SW 1271 (cell line): ENCODE measurements at regions not wholly inside any gene's neighbourhood (a gene's known extent, or its start where the extent isn't known, plus 50 kb on each side); places are given as distances from the start of the nearest gene placed in this dataset.

ENCODE experiments used
- DNase-seq, 2 experiments: peaks; one replicate each; lab custom pipeline; 2025; lab: John Stamatoyannopoulos, UW

DNA sequence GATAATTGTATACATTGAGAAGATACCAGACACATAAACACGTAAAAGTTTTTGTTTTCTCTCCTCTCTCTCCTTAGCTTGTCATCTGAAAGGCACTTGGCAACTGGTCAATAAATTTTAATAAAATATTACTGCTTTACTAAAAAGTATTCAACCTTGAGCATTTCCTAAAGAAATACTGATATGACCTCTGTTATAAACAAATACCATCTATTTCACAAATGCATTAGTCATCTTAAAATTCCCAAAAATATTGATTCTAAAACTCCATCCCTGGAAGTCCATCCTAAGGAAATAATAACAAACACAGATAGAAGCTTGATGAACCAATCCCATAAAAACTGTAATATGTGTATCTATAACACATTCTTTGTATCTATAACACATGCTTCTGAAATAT lies 483.2 kb downstream of the TLR4 start:
- no peak for DNase-seq

DNA sequence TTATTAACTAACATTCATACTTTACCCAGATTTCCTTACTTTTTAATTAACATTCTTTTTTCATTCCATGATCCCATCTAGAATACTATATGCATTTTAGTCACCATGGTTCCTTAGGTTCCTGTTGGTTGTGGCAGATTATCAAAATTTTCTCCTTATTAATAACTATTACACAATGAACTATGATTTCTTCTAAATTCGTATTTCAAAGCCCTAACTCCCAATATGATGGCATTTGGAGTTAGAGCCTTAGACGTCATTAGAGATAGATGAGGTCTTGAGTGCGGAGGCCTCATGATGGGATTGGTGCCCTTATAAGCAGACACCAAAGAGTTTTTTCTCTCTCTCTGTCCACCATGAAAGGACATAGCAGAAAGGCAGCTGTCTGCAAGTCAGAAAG lies 485.4 kb downstream of the TLR4 start:
- no peak for DNase-seq

DNA sequence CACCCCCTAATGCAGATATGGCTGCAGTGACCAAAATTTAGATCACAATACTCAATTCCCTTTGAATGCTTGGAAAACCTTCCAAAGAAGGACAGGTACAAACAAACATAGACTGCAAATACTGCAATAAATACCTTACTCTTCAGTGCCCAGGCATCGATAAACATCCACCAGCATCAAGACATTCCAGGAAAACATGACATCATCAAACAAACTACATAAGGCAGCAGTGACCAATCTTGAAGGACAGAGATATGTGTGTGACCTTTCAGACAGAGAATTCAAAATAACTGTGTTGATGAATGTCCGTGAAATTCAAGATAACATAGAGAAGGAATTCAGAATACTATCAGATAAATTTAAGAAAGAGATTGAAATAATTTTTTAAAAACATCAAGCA lies 488.6 kb downstream of the TLR4 start:
- no peak for DNase-seq

DNA sequence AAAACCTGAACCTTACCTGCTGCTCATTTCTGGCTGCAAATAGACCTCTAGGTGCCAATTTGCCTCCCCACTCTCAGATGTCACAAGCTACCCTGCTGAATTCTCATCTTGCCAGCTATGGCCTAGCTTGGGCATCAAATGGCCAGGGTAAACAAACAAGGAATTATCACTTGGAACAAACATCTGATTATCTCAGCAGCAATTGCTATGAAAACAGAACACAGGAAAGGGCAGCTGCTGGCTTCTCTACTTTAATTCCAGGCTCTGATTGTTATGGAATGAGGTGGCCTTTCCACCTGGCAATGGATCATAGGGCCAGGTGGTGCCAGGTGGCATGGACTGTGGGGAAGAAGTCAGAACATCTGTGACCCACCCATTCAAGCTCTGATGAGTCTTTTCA lies 505.1 kb downstream of the TLR4 start:
- DNase-seq: no peak

DNA sequence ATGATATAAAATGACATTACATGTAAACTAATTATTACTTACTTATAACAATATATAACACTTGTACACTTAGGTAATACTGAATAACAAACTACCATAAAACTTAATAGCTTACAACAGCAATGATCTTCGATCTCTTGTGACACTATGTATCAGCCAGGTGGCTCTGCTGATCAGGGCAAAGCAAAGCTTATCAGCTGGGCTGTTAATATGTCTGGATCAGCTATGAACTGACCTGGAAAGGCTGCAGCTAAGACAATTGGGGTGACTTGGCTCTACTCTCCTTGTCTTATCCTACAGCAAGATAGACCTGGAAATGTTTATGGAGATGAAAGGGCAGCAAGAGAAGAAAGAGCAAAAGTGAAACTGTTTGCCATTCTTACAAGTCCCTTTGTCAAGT lies 511.3 kb downstream of the TLR4 start:
- DNase-seq: no peak

DNA sequence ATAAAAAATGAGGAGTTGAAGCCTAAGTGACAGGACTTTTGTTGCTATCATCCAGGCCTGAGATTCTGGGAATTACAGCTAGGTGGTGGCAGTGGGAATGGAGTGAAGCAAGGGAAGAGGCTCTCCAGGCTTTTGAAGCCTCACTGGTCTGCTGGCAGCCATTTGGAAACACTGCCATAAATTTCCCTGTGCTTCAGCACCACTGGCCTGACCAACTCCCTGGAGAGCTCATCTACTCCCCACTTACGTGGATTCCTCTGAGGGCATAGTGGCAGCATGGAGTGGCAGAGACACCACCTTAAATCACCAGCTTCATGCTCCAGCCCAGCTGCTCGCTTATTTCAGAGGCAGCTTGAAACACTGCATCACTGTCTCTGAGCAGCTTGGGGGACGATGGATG lies 518.2 kb downstream of the TLR4 start:
- DNase-seq: no peak

DNA sequence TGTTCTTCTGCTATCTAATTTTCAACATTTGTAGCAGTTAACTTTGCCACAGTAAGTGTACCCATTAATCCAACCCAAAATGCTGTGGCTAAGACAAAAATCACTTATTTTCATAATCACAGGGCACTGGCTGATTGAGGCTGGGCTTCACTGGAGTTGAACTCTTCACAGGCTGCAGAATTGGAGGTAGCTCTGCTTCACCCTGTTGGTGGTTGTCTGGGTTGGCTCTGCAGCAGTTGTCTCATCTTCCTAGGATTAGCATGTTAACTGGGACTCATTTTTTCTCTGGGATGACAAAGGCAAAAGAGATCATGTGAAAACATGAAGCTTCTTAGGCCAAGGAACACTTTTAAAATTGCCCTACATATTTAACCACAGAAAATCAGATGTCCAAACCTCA lies 518.9 kb downstream of the TLR4 start:
- DNase-seq: no peak

DNA sequence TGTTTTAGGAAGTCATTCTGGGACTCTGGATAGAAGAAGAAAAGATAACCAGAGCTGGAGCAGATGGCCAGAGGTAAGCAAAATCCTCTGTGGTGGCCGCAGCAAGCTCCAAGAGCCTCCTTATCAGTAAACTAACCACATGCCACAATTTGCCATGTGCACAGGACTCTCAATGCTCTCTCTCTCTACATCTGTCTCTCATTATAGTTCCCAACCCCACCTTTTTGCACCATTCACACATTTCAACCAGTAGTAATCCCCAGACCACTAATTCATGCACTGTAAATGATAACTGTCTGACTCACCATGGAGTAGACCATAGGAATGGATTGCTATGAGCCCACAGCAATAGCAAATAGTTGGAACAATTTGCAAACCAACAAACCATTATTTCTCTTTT lies 526.1 kb downstream of the TLR4 start:
- no peak for DNase-seq

DNA sequence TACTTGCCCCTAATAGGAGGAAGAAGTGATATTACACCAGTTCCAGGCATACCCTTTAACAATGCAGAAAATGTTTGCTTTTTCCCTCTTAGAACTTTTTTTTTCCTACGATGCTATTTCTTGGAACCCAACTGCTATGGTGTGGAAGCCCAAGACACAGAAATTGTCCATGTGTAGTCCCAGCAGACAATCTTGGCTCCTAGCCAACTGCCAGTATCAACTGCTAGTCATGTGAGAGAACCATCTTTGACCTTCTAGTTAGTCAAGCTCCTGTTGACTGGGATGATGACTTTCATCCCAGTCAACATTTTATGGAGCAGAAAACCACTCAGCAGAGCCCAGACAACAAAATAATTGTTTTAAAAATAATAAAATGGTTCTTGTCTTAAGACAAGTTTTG lies 532.4 kb downstream of the TLR4 start:
- no peak for DNase-seq

DNA sequence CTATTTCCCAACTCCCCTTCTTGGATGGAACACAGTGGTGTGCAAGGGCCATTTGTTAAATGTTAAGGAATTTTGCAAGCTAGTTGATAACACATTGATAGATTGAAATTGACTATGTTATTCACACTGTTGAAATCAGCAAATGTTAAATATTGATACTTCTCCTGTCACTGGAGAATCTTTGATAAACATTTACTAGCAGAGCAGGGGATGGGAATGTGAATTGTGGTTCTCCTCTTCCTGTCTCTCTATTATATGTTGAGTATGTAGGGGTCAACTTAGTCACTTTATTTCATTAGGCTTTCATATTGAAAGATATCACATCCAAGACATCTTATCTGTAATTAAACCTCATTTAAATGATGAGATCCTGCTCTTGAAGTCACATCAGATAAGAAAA lies 533.9 kb downstream of the TLR4 start:
- no peak for DNase-seq

DNA sequence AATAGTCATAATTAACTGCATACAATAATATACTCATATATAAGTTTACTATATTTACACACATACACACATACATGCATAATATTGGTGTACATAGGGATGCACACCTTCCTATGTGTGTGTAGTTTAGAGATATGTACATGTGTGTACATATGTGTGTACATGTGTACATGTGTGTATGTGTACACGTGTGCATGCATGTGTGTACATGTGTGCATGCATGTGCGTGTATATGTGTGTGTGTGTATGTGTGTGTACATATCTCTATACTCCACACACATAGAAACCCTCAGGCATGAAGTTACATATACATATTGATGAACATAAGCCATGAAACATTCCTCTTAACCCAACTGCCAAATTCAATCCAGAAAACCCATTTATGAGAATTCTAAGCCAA lies 547.8 kb downstream of the TLR4 start:
- no peak for DNase-seq

DNA sequence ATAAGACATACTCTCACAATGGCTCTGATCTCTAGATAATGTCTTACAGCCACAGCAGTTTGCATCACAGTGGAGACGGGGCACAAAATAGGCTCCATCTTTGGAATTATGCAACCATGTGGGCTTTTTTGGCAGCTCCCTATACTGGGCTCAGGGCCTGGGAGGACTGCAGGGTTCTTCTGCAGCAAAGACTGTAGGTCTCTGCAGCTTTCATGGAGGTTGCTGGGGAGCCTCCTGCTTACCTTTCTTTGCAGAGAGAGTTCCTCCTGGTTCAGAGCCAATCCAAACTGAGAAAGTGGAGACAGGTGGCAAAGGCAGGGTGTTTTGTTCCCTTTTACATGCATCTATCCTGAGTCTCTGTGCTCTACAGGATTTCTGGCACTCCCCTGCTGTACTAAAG lies 558.0 kb downstream of the TLR4 start:
- no peak for DNase-seq

DNA sequence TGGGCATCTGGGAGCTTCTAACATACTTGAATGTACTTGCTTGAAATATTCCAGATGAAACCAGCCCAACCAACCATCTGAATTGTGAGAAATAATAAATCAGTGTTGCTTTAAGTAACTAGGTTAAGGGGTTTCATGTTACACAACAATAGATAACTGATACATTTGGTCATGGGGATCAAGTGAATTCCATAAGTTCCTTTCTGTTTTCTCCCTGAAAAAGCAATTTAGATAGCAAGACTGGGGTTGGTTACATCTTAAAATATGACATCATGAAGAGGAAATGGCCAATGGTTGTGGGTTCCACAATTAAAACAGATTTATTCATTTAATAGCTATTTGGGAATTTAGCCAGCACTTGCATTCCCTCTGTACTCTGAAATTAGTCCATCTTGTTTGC lies 559.7 kb downstream of the TLR4 start:
- DNase-seq: no peak

DNA sequence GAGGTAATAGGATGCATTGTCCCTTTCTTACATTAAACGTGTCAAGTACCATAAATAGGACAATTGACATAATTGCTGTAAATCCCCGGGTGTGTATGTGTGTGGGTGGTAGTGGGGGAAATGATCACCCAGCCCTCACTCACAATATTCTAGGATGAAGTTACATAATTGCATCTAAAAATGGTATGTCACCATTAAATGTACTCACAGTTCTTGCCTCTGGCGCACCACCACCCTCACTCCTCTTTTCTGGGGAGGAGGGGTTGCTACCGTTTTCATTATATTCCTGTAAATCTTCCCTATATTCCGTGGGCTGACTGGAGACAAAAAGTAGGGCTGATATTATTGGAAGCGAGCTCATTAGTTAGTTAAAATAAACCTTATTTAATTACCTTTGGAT lies 563.8 kb downstream of the TLR4 start:
- DNase-seq: no peak

DNA sequence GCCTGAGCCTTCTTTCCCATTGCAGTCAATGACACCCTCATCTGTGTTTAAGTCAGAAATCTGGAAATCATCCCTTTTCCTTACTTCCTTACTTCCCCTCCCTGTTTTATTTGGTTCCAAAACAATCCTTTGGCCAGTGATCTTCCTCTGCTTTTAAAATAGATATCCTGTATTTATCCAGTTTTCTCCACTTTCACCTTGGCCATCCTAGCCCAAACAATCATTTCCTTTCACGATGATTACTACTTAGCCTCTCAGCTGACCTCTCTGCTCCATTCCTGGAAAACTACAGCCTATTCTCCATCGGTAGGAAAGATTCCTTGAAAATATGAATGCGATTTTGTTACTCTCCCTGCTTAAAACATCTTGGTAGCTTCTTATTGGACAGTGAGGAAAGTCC lies 565.4 kb downstream of the TLR4 start:
- DNase-seq: no peak

DNA sequence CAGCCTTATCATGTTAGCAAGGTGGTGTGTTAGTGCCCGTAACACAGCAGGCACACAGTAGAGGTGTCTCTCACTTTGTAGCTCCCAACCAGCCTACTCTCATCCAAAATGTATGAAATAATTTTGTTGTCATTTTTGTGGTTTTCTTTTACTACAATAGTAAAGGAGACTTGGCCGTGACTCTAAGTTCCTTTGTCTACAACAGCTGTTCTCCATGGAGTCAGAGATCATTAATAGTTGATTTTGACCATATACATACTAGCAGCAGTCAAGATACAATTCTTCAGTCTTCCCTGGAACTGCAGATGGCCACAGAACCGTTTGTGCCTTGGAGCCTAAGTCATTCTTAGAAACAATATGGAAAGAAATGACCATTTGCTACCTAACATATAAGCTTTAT lies 567.1 kb downstream of the TLR4 start:
- DNase-seq: no peak

DNA sequence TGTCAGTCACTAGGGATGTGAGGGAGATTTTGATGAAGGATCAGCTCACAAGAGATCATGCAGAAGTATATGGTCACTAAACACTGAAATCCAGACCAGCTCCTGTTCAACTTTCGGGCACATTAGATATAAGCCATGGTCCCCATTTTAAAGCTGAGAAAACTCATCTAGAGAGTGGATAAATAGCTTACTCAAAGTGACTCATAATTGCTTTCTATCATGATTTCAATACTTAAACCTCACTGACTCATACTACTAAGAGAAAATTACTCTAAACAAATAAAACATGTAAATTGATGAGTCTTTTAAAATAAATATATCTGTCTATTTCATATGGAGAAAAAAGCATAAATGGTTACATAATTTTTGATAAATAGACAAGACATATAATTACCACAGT lies 567.7 kb downstream of the TLR4 start:
- DNase-seq: no peak

DNA sequence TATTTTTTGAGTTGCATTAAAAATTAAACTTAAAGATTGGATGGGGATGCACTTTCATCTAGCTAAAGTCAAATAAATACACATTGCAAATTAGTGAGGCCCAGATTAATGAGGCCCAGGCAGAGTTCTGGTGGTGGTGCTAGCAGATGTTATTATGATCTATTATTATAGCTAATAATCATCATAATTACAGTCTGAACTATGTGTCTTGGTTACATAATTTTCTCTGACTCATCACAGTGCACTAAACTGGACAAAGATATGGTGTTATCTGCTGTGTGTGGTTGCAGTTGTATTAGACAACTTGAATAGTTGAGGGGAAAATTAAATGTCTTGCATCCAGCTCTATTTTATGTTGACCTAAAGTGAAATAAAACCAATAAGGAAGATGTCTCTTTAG lies 568.8 kb downstream of the TLR4 start:
- no peak for DNase-seq

DNA sequence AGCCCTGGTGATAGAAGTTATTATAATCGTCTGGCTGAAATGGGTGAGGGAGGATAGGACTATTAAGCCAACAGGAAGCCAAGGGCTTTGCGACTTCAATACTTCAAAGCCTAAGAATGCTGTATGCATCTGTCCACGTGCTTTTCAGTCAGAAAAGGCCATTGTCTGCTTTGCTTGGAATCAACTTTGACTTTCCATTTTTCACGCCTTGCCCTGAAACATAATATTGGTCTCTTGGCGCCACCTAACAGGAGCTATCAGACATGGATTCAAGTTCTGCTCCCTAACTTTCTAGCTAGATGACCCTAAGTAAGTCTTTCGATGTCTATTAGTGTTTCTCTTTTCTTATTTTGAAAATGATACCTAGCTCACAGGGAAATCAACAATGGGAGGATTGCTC lies 572.6 kb downstream of the TLR4 start:
- DNase-seq: no peak

DNA sequence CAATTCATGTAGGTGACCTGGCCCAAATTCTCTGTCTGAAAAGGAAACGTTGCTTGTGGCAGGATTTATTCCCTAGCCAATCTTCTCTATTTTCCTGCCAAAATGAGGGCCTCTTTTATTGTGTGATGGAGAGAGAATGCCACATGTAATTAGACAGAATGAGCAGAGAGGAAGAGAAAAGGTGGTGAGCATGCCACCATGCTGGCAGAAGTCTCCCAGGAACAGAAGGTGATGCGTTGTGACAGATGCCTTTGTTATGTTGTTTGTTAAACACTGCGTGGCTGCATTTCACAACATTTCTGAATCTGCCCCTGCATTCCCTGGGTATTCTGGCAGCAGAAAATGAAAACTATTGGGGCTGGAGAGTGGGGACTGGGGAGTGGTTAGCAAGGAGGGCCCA lies 577.6 kb downstream of the TLR4 start:
- no peak for DNase-seq

DNA sequence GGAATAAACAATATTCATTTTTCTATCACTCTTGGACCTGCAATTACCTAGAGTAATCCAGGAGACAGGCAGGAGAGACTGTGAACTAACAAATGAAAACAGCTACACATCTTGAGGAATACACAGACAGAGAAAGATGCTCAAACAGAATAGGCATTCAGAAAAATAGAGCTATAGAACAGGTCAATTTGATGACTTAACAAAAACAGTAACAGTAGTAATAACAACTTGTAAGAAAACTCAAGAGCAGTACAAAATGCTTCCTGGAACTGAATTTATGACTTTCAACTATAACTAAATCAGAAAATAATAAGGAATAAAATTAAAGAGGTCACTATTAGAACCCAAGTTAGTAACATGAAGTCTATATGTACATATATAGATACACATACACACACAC lies 579.3 kb downstream of the TLR4 start:
- DNase-seq: no peak

DNA sequence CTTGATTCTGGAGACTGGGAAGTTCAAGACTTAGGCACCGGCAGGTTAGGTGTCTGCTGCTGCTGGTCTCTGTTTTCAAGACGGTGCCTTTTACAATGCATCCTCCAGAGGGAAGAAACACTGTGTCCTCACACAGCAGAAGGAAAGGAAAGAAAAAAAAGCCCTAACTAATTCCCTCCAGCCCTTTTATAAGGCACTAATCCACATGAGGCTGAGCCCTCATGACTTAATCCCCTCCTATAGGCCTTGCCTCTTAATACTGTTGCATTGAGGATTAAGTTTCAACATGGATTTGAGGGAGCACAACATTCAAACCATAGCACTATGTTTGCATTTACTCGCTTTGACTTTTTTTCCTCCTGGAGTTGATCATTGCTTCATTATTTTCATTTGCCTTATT lies 585.9 kb downstream of the TLR4 start:
- no peak for DNase-seq

DNA sequence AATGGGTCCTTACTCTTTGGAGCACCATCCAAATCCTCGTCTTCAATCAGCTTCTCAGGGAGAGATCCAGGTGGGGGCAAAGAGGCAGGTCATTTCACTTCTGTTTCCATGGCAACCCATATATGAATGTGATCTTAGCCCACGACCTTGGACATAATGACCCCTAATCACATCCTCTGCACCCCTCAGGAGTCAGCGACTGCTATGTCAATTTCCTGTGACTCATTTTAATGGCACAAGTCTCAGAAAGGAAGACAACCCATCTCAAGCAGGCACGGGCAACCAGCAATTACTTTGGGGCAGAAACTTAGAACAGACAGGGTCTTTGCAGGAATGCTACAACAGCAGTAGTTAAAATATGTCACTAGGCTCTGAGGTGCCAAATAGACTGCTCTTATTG lies 591.2 kb downstream of the TLR4 start:
- DNase-seq: no peak

DNA sequence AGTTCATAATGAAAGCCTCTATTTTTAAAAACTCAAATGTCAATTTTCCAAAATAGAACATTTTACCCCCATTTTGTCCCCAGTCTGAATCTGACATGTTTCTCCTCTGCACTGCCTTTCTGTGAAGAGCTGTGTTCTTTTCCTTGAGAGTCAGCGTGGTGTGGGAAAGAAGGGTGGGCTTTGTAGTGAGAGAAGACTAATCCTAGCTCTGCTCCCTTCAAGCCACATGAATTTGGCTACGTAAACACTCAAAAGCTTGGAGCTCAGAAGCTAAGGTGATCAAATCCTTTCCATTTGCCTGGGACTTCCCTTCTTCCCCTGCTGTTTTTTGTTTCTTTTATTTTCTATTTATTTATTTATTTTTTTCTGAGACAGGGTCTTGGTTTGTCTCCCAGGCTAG lies 598.5 kb downstream of the TLR4 start:
- no peak for DNase-seq

DNA sequence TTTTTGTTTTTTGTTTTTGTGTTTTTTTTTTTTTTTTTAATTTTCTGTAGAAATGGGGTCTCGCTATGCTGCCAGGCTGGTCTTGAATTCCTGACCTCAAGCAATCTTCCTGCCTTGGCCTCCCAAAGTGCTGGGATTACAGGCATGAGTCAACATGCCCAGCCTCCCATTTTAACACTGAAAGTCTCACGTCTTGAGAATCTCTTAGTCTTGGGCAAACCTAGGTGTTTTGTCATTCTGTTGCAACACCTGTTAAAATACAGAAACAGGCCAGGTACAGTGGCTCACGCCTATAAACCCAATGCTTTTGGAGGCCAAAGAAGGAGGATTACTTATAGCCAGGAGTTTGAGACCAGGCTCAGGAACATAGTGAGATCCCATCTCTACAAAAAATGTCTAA lies 599.0 kb downstream of the TLR4 start:
- no peak for DNase-seq

DNA sequence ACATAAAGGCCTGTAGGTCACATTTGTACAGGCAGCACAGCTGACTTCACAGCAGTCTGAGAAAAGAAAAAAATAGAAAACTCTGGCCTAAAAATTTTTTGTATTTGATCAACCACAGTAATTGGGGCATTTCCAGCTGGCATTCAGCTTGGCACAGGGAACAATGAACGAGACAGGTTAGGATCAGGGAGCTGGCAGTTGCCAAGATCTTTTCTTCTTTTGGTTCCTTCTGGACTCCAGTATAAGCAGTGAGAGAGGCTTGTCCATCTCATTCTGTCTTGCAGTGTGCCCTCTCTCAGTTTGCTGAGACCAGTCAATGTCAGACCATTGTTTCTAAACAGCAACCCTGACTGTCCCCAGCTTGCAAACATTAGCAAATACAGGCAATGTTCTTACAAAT lies 601.1 kb downstream of the TLR4 start:
- no peak for DNase-seq
